ENCODE measurements at regions not wholly inside any gene's neighbourhood (a gene's known extent, or its start where the extent isn't known, plus 50 kb on each side); places are given as distances from the start of the nearest gene placed in this dataset.

GRCh38 chr6:15996030-15996429 is 132.9 kb upstream of the MYLIP start:
- TF ChIP-seq CTCF (IDR thresholded peaks at IDR 0.05) = no peak
- TF ChIP-seq POLR2A (IDR thresholded peaks at IDR 0.05) = no peak

Measured in right lobe of liver (tissue), 4 donors.